NOMO-1 treated with DMSO at 0.1 percent for 48 hours (cell line): ENCODE measurements at regions not wholly inside any gene's neighbourhood (a gene's known extent, or its start where the extent isn't known, plus 50 kb on each side); places are given as distances from the start of the nearest gene placed in this dataset.

Experiments used
- DNase-seq: peaks from one replicate; lab custom pipeline; 2025; ENCODE audit not compliant: unreplicated experiment; lab: John Stamatoyannopoulos, UW

GRCh38 chr1:57883642-57883995 lies 459.8 kb upstream of the DAB1 start:
- DNase-seq = no peak

GRCh38 chr1:57882934-57883641 lies 459.2 kb upstream of the DAB1 start:
- no peak for DNase-seq

GRCh38 chr1:57882072-57882471 lies 458.2 kb upstream of the DAB1 start:
- no peak for DNase-seq

GRCh38 chr1:57881639-57882038 lies 457.8 kb upstream of the DAB1 start:
- no peak for DNase-seq

GRCh38 chr1:57879700-57880099 lies 455.8 kb upstream of the DAB1 start:
- no peak for DNase-seq

- DNase-seq = no peak
Observed at GRCh38 chr1:57874418-57874877, 450.6 kb upstream of the DAB1 start.

- DNase-seq = no peak
Observed at GRCh38 chr1:57872913-57873312, 449.1 kb upstream of the DAB1 start.

GRCh38 chr1:57868908-57869307 lies 445.0 kb upstream of the DAB1 start:
- DNase-seq = no peak

GRCh38 chr1:57868239-57868638 lies 444.4 kb upstream of the DAB1 start:
- DNase-seq = no peak

- DNase-seq = no peak
Observed at GRCh38 chr1:57866998-57867397, 443.1 kb upstream of the DAB1 start.

- no peak for DNase-seq
Observed at GRCh38 chr1:57860931-57861565, 437.2 kb upstream of the DAB1 start.

- DNase-seq = no peak
Observed at GRCh38 chr1:57860325-57860724, 436.5 kb upstream of the DAB1 start.

GRCh38 chr1:57858740-57859139 lies 434.9 kb upstream of the DAB1 start:
- no peak for DNase-seq

- no peak for DNase-seq
Observed at GRCh38 chr1:57857809-57858208, 433.9 kb upstream of the DAB1 start.

GRCh38 chr1:57854436-57854835 lies 430.6 kb upstream of the DAB1 start:
- DNase-seq = no peak

GRCh38 chr1:57850176-57850940 lies 426.5 kb upstream of the DAB1 start:
- DNase-seq = no peak

GRCh38 chr1:57848406-57848805 lies 424.5 kb upstream of the DAB1 start:
- no peak for DNase-seq

- DNase-seq = no peak
Observed at GRCh38 chr1:57845041-57845440, 421.2 kb upstream of the DAB1 start.

- no peak for DNase-seq
Observed at GRCh38 chr1:57844382-57844980, 420.6 kb upstream of the DAB1 start.

- no peak for DNase-seq
Observed at GRCh38 chr1:57843760-57844159, 419.9 kb upstream of the DAB1 start.

GRCh38 chr1:57839526-57839925 lies 415.7 kb upstream of the DAB1 start:
- no peak for DNase-seq

GRCh38 chr1:57839067-57839466 lies 415.2 kb upstream of the DAB1 start:
- DNase-seq = no peak
